ENCODE measurements at regions not wholly inside any gene's neighbourhood (a gene's known extent, or its start where the extent isn't known, plus 50 kb on each side); places are given as distances from the start of the nearest gene placed in this dataset.

DNA sequence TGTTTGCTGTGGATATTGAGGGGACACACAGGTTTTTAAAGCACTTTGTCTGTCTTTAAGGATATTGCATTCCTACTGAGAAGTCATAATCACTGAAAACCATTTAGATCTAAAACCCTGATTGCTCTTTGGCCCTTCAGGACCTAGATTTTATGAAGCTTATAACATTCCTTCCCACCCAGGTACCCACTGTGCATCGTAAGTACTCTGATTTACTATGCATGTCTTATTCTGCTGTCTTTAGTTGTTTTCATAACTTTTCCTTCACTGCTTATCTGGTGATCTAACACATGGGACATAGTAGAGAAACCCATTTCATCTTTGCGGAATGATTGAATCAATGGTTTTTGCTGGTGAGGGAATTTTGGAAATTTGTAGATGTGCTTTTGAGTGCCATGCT lies 247.0 kb upstream of the RARB start:
- TF ChIP-seq, protein P1, sequence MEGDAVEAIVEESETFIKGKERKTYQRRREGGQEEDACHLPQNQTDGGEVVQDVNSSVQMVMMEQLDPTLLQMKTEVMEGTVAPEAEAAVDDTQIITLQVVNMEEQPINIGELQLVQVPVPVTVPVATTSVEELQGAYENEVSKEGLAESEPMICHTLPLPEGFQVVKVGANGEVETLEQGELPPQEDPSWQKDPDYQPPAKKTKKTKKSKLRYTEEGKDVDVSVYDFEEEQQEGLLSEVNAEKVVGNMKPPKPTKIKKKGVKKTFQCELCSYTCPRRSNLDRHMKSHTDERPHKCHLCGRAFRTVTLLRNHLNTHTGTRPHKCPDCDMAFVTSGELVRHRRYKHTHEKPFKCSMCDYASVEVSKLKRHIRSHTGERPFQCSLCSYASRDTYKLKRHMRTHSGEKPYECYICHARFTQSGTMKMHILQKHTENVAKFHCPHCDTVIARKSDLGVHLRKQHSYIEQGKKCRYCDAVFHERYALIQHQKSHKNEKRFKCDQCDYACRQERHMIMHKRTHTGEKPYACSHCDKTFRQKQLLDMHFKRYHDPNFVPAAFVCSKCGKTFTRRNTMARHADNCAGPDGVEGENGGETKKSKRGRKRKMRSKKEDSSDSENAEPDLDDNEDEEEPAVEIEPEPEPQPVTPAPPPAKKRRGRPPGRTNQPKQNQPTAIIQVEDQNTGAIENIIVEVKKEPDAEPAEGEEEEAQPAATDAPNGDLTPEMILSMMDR (conservative IDR thresholded peaks at IDR 0.05), result no peak
- TF ChIP-seq ZFX (IDR thresholded peaks at IDR 0.05), result no peak

Data from C4-2B (cell line).